ENCODE measurements at regions not wholly inside any gene's neighbourhood (a gene's known extent, or its start where the extent isn't known, plus 50 kb on each side); places are given as distances from the start of the nearest gene placed in this dataset.
"Not testable (repeated sequence)": the region's sequence is repeated elsewhere in the genome, so short reads cannot be mapped to it uniquely, and the experiment has no call there.

DNA sequence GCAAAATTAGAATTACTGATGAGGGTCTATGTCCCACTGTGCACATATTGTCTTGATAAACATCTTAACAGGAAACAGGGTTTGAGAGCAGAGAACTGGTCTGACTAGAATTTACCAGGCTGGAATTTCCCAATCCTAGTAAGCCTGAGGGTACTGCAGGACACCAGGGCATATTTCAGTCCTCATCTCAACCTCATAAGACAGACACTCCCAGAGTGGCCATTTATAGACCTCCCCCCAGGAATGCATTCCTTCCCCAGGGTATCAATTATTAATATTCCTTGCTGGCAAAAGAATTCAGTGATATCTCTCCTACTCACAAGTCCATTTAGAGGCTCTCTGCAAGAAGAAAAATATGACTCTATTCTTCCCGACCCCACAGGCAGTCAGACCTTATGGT, 325.1 kb upstream of the KLF3 start:
- not testable (repeated sequence) for DNase-seq (ENCODE audit: low spot score)

DNA sequence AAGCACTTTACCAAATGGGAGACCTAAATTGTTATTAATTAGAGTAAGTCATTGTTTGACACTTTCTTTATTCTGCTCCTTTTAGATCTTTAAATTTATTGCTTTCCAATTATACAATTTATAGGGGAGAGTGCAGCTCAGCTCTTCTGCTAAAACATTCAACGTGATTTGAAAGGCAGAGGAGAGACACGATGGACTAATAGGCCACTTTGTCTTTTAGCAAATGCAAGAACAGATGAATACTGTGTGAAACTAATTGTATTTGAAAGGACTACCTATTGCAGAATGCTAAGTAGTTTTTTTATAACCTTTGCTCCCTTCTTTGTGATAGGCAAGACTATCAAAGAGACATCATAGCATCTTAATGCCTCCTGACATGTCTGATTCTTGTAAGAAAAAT, 320.4 kb upstream of the KLF3 start:
- DNase-seq (ENCODE audit: low spot score): no peak

- DNase-seq (ENCODE audit: low spot score): no peak
Observed at GRCh38 chr4:38344929-38345328, 319.1 kb upstream of the KLF3 start.

GRCh38 chr4:38347251-38347650, 316.7 kb upstream of the KLF3 start:
- no peak for DNase-seq (ENCODE audit: low spot score)

DNA sequence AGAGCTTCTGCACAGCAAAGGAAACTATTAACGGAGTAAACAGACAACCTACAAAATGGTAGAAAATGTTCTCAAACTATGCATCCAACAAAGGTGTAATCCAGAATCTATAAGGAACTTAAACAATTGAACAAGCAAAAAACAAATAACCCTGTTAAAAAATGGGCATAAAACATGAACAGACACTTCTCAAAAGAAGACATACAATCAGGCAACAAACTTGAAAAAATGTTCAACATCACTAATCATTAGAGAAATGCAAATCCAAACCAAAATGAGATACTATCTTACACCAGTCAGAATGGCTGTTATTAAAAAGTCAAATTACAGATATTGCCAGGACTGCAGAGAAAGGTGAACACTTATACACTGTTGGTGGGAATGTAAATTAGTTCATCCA, 309.6 kb upstream of the KLF3 start:
- no peak for DNase-seq (ENCODE audit: low spot score)

GRCh38 chr4:38354872-38355271, 309.1 kb upstream of the KLF3 start:
- no peak for DNase-seq (ENCODE audit: low spot score)

GRCh38 chr4:38356686-38357085, 307.3 kb upstream of the KLF3 start:
- DNase-seq (ENCODE audit: low spot score): no peak

DNA sequence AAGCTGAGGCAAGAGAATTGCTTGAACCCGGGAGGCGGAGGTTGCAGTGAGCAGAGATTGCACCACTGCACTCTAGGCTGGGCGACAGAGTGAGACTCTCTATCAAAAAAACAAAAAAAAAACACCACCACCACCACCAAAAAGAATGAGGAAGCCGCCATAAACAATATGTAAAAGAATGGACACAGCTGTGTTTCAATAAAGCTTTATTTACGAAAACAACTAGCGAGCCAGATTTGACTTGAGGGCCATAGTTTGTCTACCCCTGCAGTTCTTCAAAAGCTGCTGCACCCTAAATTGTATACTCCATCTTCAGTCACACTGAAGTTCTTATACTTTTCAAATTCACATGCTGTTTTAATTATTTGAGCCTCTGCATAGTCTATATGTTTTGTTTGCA, 306.5 kb upstream of the KLF3 start:
- DNase-seq (ENCODE audit: low spot score): no peak

DNA sequence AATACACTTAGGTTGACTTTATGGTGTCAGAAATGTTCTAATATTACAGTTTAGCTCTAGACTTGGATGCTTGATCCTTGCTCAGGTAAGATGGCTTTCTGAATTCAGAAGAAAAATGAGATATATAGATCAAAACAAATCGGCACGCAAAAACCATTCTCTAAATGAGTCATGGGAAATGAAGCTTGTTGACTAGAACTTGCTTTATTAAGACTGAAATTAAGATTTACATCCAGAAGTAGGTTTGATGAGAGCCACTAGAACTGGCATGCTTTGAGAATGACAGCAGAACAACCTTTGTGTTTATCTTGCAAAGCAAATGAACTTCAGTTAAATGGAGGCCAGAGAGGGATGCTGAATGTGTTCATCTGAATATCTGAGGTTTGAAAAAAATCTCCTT, 304.9 kb upstream of the KLF3 start:
- DNase-seq (ENCODE audit: low spot score): no peak

DNA sequence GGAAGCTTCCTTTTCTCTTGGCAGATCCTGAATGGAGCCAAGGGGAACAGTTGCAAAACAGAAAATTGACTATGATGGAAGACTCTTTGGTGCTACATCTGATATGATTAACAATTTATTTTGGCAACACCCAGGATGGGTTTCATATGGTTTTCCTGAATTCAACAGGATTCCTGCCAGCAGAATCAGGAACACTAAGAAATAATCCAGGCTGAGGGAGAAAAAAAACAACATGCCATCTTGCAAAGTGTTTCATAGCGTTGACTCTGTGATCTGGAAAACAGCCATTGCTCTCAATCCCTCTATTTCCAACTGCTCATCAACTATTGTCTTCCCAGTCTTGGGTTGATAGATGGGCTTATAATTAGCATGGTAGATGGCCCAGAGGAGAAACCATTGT, 303.8 kb upstream of the KLF3 start:
- DNase-seq (ENCODE audit: low spot score): no peak

DNA sequence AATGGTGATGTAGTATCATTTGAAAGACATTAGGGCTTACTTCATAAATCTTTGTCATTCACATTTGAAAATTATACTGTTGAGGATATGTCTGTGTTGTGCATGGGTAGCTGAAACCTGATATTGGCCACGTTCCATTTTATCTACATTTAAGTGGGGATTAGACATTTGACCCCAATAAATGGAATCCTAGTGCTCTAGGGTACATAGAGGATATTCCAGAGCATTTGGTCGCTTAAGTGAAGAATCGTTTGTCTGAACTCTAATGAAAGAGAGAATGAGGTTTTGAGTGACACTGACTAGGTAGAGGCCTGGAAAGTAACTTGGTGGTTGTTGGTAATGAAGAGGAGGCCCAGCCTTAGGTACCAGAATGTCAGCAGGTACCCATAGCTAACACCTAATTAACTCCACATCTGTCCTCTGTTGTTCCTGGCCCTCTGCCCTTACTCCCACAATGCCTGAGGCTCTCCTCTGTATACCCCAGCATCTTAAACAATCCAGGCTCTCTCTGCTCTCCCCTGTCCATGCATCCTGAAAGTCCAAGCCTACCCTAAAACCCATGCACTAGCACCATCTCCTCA, 299.5 kb upstream of the KLF3 start:
- DNase-seq (ENCODE audit: low spot score): no peak

DNA sequence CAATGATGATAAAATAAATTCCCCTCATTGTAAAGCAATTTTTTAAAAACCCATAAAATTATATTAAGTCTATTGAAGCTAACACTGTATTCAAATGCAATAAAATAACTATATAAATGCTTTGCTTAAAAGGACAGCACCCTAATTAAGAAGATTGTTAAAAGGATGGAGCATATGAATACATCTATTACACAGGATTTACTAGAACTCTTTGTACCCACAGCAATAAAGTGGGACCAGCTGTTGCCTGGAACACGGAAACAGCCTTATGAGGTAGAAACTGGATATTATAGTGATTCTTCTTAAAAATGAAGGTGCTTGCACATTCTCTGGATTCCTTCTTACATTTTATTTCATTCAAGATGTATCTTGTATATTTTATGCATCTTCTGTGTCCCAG, 298.7 kb upstream of the KLF3 start:
- DNase-seq (ENCODE audit: low spot score): no peak

- DNase-seq (ENCODE audit: low spot score): no peak
Observed at GRCh38 chr4:38365748-38366310, 298.2 kb upstream of the KLF3 start.

- DNase-seq (ENCODE audit: low spot score): no peak
Observed at GRCh38 chr4:38366456-38366855, 297.5 kb upstream of the KLF3 start.

GRCh38 chr4:38366997-38367396, 297.0 kb upstream of the KLF3 start:
- DNase-seq (ENCODE audit: low spot score): no peak

DNA sequence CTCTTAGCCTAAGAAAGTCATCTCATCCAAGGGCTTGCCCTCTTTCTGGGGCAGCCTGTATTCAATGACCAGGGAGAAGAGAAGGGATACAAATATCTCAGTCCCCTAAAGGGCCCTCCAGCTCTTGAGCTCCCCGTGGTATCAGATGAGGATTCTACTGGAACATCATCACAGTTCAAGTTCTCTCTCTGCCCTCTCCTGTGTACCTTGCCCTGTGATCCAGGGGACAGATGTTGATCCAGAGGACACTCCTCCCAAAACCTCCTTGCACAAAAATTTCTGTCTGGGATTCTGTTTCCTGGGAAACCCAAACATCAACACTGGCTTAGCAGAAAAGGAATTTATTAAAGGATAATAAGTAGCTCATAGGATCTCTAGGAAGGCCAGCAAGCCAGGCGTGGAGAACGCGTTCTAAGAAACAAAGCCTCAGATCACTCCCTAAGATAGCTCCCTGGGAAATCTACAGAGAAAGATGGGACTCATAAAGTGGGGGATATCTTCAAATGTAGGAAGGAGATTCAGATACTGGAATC, 296.3 kb upstream of the KLF3 start:
- no peak for DNase-seq (ENCODE audit: low spot score)

- DNase-seq (ENCODE audit: low spot score): no peak
Observed at GRCh38 chr4:38368613-38369012, 295.4 kb upstream of the KLF3 start.

GRCh38 chr4:38371391-38371851, 292.6 kb upstream of the KLF3 start:
- DNase-seq (ENCODE audit: low spot score): no peak

DNA sequence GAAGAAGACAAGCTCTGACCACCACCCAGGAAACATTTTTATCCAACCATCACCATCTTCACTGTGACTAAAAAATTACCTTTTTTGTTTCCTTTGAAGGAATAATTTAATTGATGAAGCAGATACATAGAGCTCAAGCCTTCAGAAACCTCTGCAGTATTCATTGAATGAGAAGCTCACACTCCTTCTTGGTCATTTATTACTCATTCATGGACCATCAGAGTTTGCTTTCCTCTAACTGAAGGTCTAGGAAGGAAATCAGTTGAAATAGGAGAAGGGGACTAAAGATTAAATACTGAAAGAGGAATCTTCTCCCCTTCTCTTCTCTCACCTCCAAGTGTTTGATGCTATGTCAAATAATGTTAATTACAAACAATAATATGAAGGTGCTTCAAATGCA, 290.6 kb upstream of the KLF3 start:
- DNase-seq (ENCODE audit: low spot score): no peak

- DNase-seq (ENCODE audit: low spot score): no peak
Observed at GRCh38 chr4:38377195-38377594, 286.8 kb upstream of the KLF3 start.

- DNase-seq (ENCODE audit: low spot score): no peak
Observed at GRCh38 chr4:38378478-38378877, 285.5 kb upstream of the KLF3 start.

DNA sequence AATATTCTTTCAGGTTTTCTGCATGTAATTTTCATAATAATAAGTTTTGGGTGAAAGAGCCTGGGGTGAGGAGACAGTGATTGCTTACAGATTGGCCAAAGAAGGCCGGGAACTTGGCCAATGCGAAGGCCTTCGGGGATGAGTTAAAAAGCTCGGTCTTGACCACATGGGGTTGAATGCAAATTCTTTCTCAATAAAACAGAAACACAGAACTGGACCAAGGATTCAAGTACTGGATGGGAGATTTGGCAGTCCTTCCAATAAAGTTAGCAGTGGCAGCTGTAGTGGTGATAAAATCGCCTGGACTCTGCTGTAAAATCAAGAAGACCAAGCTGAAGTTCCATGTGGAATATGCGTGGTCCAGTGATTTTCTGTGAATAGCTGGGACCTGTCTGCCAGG, 282.2 kb upstream of the KLF3 start:
- DNase-seq (ENCODE audit: low spot score): no peak

GRCh38 chr4:38382520-38382919, 281.5 kb upstream of the KLF3 start:
- no peak for DNase-seq (ENCODE audit: low spot score)

- no peak for DNase-seq (ENCODE audit: low spot score)
Observed at GRCh38 chr4:38383646-38384121, 280.3 kb upstream of the KLF3 start.

All from CD4-positive, alpha-beta T cell treated with Interleukin-2 at 100 ng/mL for 4 hours (primary cell).